Body of pancreas (tissue), 4 donors: ENCODE measurements at regions not wholly inside any gene's neighbourhood (a gene's known extent, or its start where the extent isn't known, plus 50 kb on each side); places are given as distances from the start of the nearest gene placed in this dataset.

ENCODE experiments used
- ATAC-seq: fragments of 150-250 bp; one replicate; pipeline ENCODE4 v1.9.1; 2016
- DNase-seq, 4 donors: peaks; one replicate each; pipeline ENCODE4 v3.0.0-alpha.2; 2019
- H3K27ac ChIP-seq, 4 donors: fragments of 200-600 bp; sonication (generic); 1 replicate in 3 of 4; 2 replicates in 1 of 4; pipeline versions ENCODE4 v1.5.1 to v1.6.1; 2016 to 2019; ENCODE audit warnings: mild to moderate bottlenecking in 1 of 4, mixed read lengths in 1 of 4, moderate library complexity in 1 of 4
- H3K27me3 ChIP-seq, 2 donors: fragments of 200-600 bp; sonication (generic); one replicate each; pipeline ENCODE4 v1.6.0; 2016; ENCODE audit warnings: mild to moderate bottlenecking in 1 of 2
- H3K36me3 ChIP-seq, 2 donors: fragments of 200-600 bp; sonication (generic); replicated peaks in 1 of 2; 2 replicates each; pipeline ENCODE4 v1.5.1; 2016; ENCODE audit warnings: low read depth in 2 of 2; ENCODE audit not compliant: insufficient read depth in 1 of 2
- H3K4me1 ChIP-seq: fragments of 200-600 bp; sonication (generic); one replicate; pipeline ENCODE4 v1.6.0; 2016
- H3K4me3 ChIP-seq, 2 donors: fragments of 200-600 bp; sonication (generic); 1 replicate in 1 of 2; 2 replicates in 1 of 2; pipeline ENCODE4 v1.5.1; 2016 to 2019
- H3K9me3 ChIP-seq, 3 donors: fragments of 200-600 bp; sonication (generic); 1 replicate in 2 of 3; 2 replicates in 1 of 3; pipeline ENCODE4 v1.5.1; 2016
- POLR2A ChIP-seq, 3 donors: fragments of 450-650 bp; IDR thresholded peaks; one replicate each; pipeline ENCODE4 v1.6.1; 2016; ENCODE audit warnings: antibody characterized with exemption in 3 of 3, mild to moderate bottlenecking in 2 of 3
- WGBS, 2 donors: methylation state at CpG; one replicate each; pipeline ENCODE4 v1.1.5; 2017; 5-methylcytosine and 5-hydroxymethylcytosine counted together
- intact Hi-C: fragments of 100-400 bp; cut with DNase I; formaldehyde crosslinking; loops from one replicate; pipeline ENCODE4 v1.15.1; 2023
- TF ChIP-seq, protein P1 (sequence below), 7 experiments: fragments of 450-650 bp in 4 of 7; fragments of 200-600 bp in 3 of 7; sonication (generic) in 3 of 7; IDR thresholded peaks; one replicate each; pipeline ENCODE4 v1.5.1; 2016 to 2019; ENCODE audit warnings: antibody characterized with exemption in 7 of 7

DNA sequence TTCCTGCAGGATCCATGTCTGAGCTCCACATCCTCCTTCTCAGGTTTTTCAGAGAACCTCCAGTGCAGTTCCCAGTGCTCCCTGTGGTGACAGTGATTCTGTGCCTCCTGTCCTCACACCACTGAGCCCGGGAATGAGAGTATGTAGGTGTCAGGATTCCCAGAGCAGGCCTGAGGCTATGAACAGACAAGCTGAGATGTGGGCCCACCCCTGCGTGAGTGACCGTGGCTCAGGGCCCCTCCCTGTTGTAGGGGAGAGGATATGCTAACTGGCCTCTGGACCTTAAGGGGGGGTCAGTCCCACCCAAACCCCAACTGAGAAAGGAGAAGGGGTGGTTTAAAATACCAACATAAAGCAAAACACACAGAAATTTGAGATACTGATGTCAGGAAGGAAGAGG lies 104.8 kb upstream of the RAB12 start:
- H3K4me1 ChIP-seq, result no peaks in the 10 kb centered on the region
- no peak overlapping the region for H3K4me3 ChIP-seq
- WGBS, 2 donors, result 74 to 94% methylated on average over 2 to 3 of the region's 3 CpGs
- no peaks in the 10 kb centered on the region for H3K36me3 ChIP-seq
- no peaks in the 10 kb centered on the region for H3K27me3 ChIP-seq
- H3K27ac ChIP-seq, result no peak overlapping the region
- DNase-seq (no peak), ATAC-seq (no peak)
- intact Hi-C loops, result no loop called here
- H3K9me3 ChIP-seq, result no peaks in the 10 kb centered on the region
- TF ChIP-seq POLR2A (IDR thresholded peaks at IDR 0.05), result no peak
- TF ChIP-seq, protein P1, sequence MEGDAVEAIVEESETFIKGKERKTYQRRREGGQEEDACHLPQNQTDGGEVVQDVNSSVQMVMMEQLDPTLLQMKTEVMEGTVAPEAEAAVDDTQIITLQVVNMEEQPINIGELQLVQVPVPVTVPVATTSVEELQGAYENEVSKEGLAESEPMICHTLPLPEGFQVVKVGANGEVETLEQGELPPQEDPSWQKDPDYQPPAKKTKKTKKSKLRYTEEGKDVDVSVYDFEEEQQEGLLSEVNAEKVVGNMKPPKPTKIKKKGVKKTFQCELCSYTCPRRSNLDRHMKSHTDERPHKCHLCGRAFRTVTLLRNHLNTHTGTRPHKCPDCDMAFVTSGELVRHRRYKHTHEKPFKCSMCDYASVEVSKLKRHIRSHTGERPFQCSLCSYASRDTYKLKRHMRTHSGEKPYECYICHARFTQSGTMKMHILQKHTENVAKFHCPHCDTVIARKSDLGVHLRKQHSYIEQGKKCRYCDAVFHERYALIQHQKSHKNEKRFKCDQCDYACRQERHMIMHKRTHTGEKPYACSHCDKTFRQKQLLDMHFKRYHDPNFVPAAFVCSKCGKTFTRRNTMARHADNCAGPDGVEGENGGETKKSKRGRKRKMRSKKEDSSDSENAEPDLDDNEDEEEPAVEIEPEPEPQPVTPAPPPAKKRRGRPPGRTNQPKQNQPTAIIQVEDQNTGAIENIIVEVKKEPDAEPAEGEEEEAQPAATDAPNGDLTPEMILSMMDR (IDR thresholded peaks at IDR 0.05), result no peak

DNA sequence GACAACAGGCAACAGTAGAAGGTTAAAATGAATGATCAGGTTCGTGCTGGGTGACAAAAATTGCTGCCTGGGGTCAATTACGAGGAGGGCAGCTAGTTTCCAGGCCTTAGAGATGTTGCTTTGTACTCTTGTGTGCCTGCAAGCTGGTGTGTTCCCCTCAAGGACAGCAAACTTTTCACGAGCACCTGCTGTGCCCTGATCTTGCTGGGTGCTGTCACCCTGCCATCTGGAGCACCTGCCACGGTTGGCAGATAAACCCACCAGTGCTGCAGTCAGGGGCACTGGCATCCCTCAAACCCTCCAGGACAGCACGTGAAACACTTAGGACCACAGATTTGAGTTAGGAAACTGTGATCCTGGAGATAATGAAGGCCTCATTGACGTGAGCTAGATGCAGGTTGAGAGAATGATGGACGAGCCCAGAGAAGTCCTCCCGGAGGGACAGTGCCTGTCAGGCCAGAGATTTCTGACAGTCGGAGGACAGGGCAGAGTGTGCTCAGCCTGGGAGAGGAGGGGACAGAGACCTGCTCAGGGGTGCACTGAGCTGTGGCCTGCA lies 104.3 kb upstream of the RAB12 start:
- Histone ChIP-seq H3K4me3 (no peak overlapping the region), H3K27me3 (no peaks in the 10 kb centered on the region), H3K4me1 (no peaks in the 10 kb centered on the region), H3K27ac (no peak overlapping the region), H3K36me3 (no peaks in the 10 kb centered on the region), H3K9me3 (no peaks in the 10 kb centered on the region)
- intact Hi-C loops, result no loop called here
- WGBS, 2 donors, result 56 to 74% methylated on average over 9 of the region's 9 CpGs
- ATAC-seq (no peak), DNase-seq (no peak)
- TF ChIP-seq POLR2A (IDR thresholded peaks at IDR 0.05), result no peak
- TF ChIP-seq, protein P1 (IDR thresholded peaks at IDR 0.05), result no peak

DNA sequence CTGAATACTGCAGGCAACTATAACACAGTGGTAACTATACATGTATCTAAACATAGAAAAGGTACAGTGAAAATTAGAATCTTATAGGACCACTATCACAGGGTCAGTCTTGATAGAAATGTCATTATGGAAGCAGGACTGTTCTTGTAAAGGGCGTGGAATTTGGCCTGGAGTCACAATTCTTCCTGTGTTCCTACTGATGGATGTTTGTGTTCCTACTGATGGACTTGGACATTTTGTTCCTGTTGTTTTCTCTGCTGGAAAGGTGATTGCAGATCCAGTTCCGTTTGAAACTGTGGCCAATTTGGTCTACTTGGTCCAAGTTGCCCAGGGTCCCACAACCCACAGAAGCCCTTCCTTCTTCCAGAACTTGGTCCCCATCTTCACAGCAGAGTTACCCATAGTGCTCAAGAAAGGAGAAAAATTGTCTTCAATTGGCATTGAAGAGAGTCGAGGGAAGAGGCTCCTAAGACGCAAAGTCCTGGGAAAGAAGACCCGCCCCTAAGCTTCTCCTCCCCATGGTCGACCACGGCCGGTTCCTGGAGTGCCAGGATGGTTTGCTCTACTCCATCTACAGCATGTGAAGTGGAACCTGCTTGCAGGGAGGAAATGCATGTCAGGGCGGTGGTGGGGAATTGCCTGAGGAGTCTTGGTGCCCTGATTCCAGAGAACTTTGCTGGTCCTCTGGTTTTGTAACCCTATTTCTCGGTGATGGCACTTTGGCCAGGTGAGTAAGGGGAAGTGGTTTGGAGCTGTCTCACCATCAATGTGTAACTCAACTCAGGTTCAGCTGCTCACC lies 102.8 kb upstream of the RAB12 start:
- Histone ChIP-seq H3K4me1 (no peaks in the 10 kb centered on the region), H3K36me3 (no peaks in the 10 kb centered on the region), H3K9me3 (no peaks in the 10 kb centered on the region), H3K27ac (no peak overlapping the region), H3K4me3 (no peak overlapping the region), H3K27me3 (no peaks in the 10 kb centered on the region)
- intact Hi-C loops, result no loop called here
- ATAC-seq (no peak), DNase-seq (no peak)
- WGBS, 2 donors, result 82 to 83% methylated on average over 10 of the region's 10 CpGs
- TF ChIP-seq POLR2A (IDR thresholded peaks at IDR 0.05), result no peak
- TF ChIP-seq, protein P1 (IDR thresholded peaks at IDR 0.05), result no peak

DNA sequence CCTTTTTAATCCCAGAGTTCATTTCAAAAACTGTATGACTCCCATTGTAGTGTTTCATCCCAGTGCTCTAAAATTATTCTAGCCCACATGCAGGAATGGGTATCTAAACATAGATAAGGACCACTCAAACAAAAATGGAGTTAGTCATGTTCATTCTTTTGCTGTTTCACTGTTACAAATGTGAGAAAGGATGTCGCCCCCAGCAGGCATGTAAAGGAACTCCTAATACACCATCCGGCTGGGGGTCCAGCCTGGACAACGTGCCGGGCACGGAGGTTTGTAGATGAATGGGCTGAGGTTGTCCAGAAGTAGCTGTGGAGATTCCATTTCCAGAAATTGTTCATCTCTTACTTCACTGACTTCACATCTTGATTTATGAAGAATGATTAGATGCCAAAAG lies 101.9 kb upstream of the RAB12 start:
- H3K4me1 ChIP-seq, result no peaks in the 10 kb centered on the region
- no peaks in the 10 kb centered on the region for H3K9me3 ChIP-seq
- no peak for TF ChIP-seq POLR2A (IDR thresholded peaks at IDR 0.05)
- TF ChIP-seq, protein P1 (IDR thresholded peaks at IDR 0.05), result peak in 1 of 7 experiments; percentile 14
- 13 to 20% methylated on average over 5 of the region's 5 CpGs for WGBS, 2 donors
- ATAC-seq, result no peak
- no peak overlapping the region for H3K4me3 ChIP-seq
- no peaks in the 10 kb centered on the region for H3K36me3 ChIP-seq
- intact Hi-C loops, result no loop called here
- no peaks in the 10 kb centered on the region for H3K27me3 ChIP-seq
- no peak for DNase-seq
- no peak overlapping the region for H3K27ac ChIP-seq
